HG02610 (cell line): ENCODE measurements at regions not wholly inside any gene's neighbourhood (a gene's known extent, or its start where the extent isn't known, plus 50 kb on each side); places are given as distances from the start of the nearest gene placed in this dataset.
"Not testable (repeated sequence)": the region's sequence is repeated elsewhere in the genome, so short reads cannot be mapped to it uniquely, and the experiment has no call there.

ENCODE experiments used
- ATAC-seq: cut with Tn5 transposase; IDR thresholded peaks from one replicate; pipeline ENCODE4 v1.9.1; 2021; ENCODE audit warnings: mild to moderate bottlenecking, moderate library complexity; ENCODE audit not compliant: unreplicated experiment

DNA sequence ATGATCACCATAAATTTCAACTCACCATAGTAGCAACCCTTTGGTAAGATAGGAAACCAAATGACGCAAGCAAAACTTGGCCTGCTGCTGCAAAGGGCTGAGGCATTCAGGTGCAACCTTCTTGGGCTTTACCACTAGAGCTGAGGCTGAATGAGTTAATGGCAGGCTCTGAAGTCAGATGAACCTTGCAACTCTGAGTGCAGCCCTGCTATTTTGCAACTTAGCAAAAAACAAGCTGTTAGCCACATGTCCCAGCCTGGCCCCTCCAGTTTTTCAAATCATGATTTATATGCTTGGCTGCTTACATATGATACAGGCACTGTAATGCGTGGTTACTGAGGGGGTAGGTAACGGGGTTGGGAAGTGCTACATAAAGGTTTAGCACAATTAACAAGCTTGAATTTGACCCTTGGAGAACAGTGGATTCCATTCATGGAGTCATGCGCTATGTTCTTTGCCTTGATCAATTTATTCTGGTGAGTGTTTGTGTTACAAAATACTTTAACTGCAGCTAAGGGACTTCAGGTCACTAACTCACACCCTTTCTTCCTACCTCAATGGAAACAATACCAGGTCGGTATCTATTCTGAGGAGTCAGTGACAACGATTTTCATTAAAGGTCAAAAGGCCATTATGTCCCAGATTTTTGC lies 80.5 kb upstream of the PPARGC1A start:
- peak; percentile 59 for ATAC-seq

DNA sequence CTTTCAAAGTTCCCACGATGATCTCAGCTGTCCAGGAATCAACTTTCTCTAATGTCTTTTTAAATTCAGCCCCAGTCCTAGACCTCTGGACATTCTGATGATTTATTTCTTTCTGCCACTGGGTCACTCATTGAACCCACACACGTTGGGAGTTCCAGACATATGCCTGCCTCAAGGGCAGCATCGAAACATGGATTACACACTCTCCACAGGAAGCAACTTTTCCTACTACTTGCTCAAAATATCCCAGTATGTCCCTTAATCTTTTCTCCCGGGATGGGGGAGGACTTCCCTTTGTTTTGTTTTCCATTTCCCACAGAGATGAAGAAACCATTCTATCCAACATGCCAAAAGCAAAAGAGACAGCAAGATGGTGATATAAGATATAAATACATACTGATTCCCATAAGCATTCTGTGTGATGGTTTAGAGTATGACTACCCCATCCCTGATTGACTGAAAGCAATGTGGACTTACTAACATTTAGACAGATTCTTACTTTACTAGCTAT lies 79.8 kb upstream of the PPARGC1A start:
- no peak for ATAC-seq

DNA sequence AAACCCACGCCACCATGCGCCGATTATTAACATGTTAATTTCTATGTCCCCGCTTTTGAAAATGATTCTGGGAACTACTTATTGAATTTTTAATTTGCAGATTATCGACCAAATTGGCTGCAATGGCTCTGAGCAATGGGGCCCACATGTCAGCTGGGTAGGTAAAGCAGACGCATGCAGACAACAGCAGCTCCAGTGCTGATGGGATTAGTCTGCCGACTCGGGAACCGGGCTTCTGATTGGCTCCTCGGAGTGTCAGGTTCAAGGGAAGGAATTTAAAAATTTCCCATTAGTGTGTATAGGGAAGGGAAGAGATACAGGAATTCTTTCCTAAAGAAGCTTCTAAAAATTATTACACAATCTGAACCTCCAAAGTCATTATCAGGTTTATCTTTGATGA lies 77.4 kb upstream of the PPARGC1A start:
- no peak for ATAC-seq

DNA sequence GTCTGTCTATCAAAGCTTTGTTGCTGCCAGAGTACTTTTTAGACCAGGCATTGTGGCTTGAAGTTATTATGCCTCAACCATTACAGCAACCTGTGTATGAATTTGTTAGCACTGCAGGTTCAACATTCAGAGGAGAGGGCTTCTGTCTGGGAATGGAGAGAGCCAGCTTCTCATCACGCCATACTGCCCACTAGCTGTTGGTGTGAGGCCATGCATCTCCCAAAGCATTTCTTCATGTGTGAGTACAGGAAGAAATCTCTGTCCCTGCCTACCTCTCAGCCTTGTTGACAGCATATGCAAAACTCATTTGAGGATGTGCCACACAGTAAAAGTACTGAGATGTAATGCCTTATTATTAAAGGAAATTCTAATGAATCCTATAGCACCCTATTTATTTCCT lies 76.9 kb upstream of the PPARGC1A start:
- ATAC-seq, result no peak

DNA sequence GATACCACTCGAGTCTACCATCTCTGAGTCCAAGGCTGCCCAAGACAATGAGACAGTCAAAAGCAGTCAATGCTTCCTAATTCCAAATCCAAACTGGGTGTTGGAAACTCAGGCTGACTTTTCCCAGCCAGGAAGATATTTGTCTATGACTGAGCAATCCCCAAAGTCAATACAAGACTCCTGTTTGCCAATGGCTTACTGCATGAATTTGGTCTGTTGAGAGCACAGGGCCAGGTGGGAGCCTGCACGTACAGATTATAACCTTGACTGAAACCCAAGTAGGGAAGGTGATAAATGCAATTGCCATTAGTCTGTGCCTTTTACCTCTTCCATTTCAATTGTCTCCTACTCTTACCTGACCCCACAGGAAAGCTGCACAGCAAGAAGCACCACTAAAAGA lies 72.6 kb upstream of the PPARGC1A start:
- ATAC-seq, result no peak

DNA sequence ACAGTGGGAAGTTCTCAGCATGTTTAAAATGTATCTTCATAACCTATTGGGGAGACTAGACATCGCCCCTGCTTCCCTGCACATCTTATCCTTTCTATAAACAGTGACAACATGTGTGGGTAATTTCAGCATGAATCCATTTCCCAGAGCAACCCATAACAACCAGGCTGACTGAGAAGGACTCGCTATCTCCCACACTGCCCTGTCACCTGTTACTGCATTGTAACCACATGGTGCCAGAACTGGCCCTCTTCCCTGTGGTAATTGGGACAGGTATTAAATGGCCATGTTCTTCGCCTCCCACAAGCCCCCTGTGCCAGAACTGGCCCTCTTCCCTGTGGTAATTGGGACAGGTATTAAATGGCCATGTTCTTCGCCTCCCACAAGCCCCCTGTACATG lies 71.5 kb upstream of the PPARGC1A start:
- ATAC-seq, result not testable (repeated sequence)

DNA sequence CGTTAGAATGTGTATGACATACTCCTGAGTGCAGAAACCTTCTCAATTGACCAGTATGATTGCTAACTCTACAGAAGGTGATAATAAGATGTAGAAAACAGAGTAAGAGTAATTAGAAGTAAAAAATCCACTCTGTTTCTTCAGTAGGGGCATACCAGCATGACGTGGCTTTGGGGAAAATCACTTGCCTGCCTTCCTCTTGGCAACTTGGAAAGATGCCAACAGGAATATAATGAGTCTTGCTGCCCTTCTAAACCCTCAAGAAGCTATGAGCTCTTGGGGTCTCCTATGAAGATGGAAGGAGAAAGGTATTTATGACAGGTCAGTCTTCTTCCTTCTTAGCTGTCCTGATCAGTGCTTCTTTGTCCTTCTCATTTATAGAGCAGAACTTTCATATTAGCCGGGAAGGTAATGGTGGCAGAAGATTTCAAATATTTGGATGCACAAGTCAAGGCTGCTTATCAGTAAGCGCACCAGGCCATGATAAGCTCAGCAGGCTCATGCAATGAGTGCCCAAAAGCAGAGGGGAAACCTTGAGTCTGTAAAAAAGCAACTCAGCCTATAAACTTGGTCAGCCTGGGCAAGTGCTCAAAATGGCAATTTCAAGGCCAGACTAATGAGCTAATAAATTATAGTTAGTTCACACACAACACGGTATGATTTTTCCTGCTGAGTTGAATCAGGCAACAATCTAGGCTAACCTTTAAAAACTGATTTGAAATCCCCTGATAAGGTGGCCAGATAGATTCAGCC lies 69.7 kb upstream of the PPARGC1A start:
- ATAC-seq, result no peak

DNA sequence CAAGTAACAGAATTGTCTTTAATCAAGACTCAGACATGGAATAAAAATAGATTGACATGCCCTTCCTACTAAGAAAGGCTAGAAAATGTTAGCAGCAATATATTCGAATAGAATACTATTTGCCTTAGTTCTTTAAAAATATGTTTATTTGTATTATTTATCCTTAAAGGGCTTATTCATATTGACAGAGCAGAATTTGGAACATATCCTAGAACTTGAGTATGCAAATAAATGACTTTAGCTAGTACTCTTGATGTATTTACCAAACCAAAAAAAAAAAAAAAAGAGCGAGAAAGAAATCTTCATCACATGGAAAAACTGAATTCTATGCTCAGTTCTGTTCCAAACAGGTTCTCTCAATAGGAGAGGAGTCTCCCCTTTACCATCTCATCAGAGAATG lies 68.9 kb upstream of the PPARGC1A start:
- ATAC-seq, result no peak

DNA sequence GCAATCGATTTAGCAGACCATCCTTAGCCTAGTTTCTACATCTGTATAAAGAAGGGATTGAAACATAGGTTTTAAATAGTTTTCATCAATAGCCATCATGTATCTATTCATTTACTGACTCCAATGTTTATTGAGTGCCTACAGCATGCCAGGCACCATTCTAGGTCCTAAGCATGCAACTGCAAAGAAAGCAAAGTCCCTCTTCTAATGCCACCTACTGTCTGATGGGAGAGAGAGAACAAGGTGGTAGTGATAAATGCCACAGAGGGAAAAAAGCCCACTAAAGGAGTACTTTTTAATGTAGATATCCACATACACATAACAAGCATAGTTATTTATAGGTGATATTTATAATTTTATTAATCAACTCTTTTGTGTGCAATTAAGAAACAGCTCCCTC lies 67.6 kb upstream of the PPARGC1A start:
- ATAC-seq, result no peak

DNA sequence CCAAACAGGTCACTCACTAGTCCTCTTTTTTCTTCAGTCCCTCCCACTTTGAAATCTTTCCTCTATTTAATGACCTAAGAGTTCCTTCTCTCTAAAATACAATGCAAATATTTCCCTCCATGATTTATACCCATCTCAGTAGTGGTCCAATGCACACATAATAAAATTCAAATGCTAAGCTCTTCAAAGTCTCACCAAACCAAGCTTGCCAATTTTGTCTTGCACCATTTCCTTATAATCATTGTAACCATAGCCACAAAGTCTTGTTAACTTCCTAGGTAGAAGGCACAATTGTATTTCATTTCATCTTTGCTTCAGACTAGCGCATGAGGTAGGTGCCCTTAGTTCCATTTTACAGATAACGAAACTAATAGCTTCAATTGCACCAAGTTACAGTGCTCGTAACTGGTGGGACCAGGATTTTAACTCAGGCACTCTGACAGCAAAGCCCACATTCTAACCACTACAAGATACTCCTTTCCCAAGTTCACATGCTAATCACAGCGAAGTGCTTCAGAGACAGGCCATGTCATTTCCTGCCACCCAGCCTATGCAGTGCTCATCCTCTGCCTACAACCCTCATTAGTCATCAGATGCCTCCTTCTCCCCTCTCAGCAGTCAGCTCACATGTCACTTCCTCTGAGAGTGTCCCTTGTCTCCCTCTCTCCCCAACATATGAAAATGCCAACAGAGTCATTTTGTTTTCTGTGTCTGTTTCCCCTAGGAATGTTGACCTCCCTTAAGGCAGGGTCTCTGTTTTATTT lies 66.9 kb upstream of the PPARGC1A start:
- no peak for ATAC-seq

DNA sequence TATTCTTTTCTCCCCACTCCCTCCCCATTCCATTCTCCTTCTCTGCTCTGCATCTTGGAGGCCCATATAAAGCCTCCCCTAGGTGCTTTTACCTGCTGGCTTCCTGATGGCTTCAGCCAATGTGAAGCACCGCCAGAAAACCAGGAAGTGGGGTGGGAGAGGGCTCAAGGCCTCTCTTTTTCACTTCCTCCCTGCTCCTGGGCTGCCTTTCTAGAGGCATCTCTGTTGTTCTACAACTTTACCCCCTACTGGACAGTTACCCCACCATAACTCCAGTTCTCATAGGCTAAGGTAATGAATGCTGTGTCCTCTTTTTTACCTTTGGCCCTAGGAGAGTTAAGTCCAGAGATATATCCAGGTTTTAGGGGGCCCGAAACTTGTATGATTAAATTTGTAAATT lies 62.4 kb upstream of the PPARGC1A start:
- ATAC-seq, result no peak

DNA sequence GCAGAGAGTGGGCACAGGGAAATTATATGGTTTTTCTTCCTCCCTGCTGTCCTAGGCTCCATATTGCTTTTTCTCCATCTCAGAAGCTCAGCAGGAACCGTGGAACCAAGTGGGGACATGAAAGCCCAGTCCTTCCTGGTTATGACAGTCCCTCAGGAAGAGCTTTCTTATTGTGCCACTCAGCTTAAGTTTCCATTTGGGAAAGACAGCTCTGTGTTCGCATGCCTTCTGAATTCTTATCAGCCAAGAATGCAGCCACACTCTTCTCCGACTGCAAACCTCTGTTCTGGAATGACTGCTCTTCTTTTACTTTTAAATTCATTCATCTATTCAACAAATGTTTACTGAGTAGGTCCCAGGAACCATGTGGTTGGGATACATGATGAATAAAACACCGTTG lies 58.0 kb upstream of the PPARGC1A start:
- ATAC-seq, result no peak

DNA sequence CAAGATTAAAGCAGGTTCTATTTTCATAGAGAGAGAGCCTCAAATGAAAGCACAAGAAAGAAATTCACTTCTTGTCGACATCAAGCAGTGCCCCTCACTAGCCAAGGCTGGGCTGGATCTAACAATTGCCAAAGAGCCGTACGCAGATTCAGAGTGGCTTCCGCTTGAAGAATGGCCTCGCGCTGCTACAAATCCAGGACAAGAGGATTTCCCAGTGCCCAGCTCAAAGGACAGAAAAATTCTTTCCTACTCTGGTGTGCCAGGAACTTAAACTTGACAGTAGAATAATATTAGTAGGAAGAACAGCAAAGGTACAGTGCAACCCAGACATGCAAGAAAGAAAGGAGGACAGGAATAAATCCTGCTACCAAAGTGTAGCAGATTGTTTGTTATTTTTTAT lies 56.5 kb upstream of the PPARGC1A start:
- ATAC-seq, result no peak

DNA sequence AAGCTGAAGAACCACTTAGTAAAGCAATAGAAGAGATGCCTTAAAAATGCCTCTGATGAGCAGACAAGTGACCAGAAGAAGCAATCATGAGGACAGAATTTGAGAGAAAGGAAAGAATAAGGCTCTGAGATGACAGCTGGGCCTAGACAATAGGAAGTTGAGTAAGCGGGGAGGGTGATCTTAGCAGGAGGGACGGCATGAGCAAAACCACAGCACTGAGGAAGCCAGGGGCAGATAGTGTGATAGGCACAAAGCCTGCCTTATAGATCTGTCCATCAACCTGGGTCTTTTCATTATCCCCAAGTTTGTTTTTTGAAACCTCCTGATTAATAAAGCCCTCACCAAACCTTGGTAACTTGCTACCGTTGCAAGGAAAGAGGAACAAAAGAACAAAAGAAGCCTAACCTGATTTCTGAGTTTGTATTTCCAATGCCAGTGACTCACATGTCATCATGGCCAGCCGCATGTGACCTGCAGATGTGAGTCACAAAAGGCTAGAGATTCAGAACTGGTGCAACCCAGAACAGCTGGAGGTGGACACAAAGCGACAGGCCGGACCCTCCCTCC lies 55.7 kb upstream of the PPARGC1A start:
- ATAC-seq, result peak; percentile 64

DNA sequence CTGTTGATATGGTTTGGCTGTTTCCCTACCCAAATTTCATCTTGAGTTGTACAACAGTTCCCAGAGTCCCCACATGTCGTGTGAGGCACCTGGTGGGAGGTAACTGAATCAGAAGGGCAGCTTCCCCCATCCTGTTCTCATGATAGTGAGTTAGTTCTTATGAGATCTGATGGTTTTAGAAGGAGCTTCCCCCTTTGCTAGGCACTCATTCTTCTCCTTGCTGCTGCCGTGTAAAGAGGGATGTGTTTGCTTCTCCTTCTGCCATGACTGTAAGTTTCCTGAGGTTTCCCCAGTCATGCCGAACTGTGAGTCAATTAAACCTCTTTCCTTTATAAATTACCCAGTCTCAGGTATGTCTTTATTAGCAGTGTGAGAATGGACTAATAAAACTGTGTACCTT lies 54.7 kb upstream of the PPARGC1A start:
- ATAC-seq, result not testable (repeated sequence)

DNA sequence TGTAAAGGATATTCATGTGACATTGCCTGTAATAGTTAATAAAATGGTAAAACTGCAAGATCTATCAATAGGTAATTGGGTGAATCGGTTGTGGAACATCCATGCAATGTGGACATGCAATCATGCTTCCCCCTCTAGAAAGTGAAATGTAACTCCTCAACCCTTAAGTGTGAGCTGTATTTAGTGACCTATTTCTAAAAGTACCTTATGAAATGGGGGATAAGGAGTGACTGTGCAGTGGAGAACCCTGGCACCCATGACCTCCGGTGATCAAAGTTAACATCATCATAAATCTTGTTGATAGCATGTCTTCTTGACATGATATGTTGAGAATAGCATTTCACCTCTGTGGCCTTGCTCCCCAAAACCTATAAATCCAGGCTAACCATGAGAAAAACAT lies 53.6 kb upstream of the PPARGC1A start:
- ATAC-seq, result no peak

DNA sequence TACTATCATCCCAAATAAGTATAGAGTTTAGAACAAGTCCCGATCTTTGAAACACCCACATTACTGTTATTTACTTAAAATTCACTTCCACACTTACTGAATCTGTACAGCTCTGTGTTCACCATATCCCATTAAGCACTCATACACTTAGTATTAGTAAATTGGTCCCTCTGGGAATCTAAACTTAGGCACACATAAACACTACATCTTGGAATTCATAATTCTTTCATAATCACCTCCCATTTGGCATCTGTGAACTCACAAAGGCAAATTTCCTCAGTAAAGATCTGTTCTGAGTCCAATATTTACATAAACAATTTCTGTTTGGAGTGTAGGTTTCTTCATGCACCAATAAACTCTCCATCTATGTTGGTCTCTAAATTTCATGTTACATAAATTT lies 52.6 kb upstream of the PPARGC1A start:
- ATAC-seq, result no peak
